ENCODE measurements at regions not wholly inside any gene's neighbourhood (a gene's known extent, or its start where the extent isn't known, plus 50 kb on each side); places are given as distances from the start of the nearest gene placed in this dataset.
"Not testable (repeated sequence)": the region's sequence is repeated elsewhere in the genome, so short reads cannot be mapped to it uniquely, and the experiment has no call there.

DNA sequence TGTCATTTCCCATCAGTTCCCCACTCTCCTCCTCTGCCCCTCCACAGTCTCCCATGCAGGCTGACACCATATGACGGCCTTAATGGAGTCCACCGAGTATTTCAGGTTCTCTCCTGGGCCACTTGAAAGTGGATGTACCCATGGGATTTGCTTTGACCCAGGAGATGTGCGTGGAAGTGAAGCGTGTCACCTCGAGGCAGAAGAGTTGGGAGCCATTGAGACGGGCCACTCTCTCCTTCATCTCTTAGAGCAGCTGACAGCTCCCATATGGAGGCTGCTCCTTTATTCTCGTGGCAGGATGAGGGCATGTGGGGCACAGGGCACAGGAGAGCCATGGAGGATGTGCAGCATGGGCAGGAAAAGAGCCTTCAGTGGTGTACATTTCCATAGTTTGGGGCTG lies 144.7 kb upstream of the CRYM start:
- not testable (repeated sequence) for H3K4me3 ChIP-seq (ENCODE audit: low read length); H3K79me2 ChIP-seq (ENCODE audit: low read length); H3K9ac ChIP-seq (ENCODE audit: low read length)

DNA sequence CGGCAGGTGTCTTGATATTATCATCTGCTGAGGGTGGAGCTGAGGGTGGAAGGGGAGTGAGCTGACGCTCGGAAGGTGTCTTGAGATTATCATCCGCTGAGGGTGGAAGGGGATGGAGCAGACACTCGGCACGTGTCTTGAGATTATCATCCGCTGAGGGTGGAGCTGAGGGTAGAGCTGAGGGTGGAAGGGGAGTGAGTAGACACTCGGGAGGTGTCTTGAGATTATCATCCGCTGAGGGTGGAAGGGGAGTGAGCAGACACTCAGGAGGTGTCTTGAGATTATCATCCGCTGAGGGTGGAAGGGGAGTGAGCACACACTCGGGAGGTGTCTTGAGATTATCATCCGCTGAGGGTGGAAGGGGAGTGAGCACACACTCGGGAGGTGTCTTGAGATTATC lies 126.6 kb upstream of the CRYM start:
- not testable (repeated sequence) for H3K4me1 ChIP-seq (ENCODE audit: low read length); H2AFZ ChIP-seq (ENCODE audit: low read length); H3K36me3 ChIP-seq (ENCODE audit: insufficient read depth, low read length); H3K9me2 ChIP-seq (replicated peaks; ENCODE audit: insufficient read depth, low read length); H3K4me3 ChIP-seq (ENCODE audit: low read length); H4K20me1 ChIP-seq (ENCODE audit: insufficient read depth, low read depth, low read length); H3K27me3 ChIP-seq (ENCODE audit: low read length); DNase-seq; H3K27ac ChIP-seq (ENCODE audit: low read length); H3K79me2 ChIP-seq (ENCODE audit: low read length); H3K9ac ChIP-seq (ENCODE audit: low read length); H3K9me3 ChIP-seq (ENCODE audit: low read length); H3K4me2 ChIP-seq (ENCODE audit: low read depth, low read length, poor library complexity, severe bottlenecking)

More for the DNA sequence above, 144.7 kb upstream of the CRYM start:
- not testable (repeated sequence) for H2AFZ ChIP-seq (ENCODE audit: low read length); H3K27me3 ChIP-seq (ENCODE audit: low read length); H3K27ac ChIP-seq (ENCODE audit: low read length); H4K20me1 ChIP-seq (ENCODE audit: insufficient read depth, low read depth, low read length); H3K9me3 ChIP-seq (ENCODE audit: low read length); H3K4me2 ChIP-seq (ENCODE audit: low read depth, low read length, poor library complexity, severe bottlenecking); DNase-seq; H3K9me2 ChIP-seq (replicated peaks; ENCODE audit: insufficient read depth, low read length); H3K36me3 ChIP-seq (ENCODE audit: insufficient read depth, low read length); H3K4me1 ChIP-seq (ENCODE audit: low read length)

DNA sequence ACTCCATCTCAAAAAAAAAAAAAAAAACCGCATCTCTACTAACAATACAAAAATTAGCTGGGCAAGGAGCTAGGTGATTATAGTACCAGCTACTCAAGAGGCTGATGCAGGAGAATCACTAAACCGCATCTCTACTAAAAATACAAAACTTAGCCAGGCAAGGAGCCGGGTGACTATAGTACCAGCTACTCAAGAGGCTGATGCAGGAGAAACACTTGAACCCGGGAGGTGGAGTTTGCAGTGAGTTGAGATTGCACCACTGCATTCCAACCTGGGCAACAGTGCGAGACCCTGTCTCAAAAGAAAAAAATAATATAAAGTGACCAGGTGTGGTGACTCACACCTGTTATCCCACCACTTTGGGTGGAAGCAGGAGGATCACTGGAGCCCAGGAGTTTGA lies 119.8 kb upstream of the CRYM start:
- not testable (repeated sequence) for H3K36me3 ChIP-seq (ENCODE audit: insufficient read depth, low read length); H3K27me3 ChIP-seq (ENCODE audit: low read length); H3K4me2 ChIP-seq (ENCODE audit: low read depth, low read length, poor library complexity, severe bottlenecking); H3K79me2 ChIP-seq (ENCODE audit: low read length); H3K4me1 ChIP-seq (ENCODE audit: low read length); H3K4me3 ChIP-seq (ENCODE audit: low read length); H4K20me1 ChIP-seq (ENCODE audit: insufficient read depth, low read depth, low read length); H3K9me3 ChIP-seq (ENCODE audit: low read length); H3K27ac ChIP-seq (ENCODE audit: low read length); H2AFZ ChIP-seq (ENCODE audit: low read length); DNase-seq; H3K9ac ChIP-seq (ENCODE audit: low read length); H3K9me2 ChIP-seq (replicated peaks; ENCODE audit: insufficient read depth, low read length)

DNA sequence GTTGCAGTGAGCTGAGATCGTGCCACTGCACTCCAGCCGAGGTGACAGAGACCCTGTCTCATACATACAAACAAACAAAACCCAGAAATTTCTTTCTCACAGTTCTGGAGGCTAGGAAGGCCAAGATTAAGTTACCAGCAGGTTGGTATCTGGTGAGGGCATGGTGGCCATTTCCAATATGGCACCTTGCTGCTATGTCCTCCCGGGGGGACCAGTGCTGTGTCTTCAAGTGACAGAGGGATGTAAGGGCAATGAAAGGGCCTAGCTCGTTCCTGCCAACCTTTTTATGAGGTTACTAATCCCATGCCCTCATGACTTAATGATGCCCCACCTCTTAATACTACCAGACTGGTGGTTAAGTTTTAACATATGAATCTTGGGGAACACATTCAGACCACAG lies 118.5 kb upstream of the CRYM start:
- not testable (repeated sequence) for H3K27me3 ChIP-seq (ENCODE audit: low read length); H3K36me3 ChIP-seq (ENCODE audit: insufficient read depth, low read length); H2AFZ ChIP-seq (ENCODE audit: low read length); H3K9ac ChIP-seq (ENCODE audit: low read length); H4K20me1 ChIP-seq (ENCODE audit: insufficient read depth, low read depth, low read length); H3K79me2 ChIP-seq (ENCODE audit: low read length); H3K4me1 ChIP-seq (ENCODE audit: low read length); DNase-seq; H3K9me3 ChIP-seq (ENCODE audit: low read length); H3K4me3 ChIP-seq (ENCODE audit: low read length); H3K27ac ChIP-seq (ENCODE audit: low read length); H3K9me2 ChIP-seq (replicated peaks; ENCODE audit: insufficient read depth, low read length); H3K4me2 ChIP-seq (ENCODE audit: low read depth, low read length, poor library complexity, severe bottlenecking)

DNA sequence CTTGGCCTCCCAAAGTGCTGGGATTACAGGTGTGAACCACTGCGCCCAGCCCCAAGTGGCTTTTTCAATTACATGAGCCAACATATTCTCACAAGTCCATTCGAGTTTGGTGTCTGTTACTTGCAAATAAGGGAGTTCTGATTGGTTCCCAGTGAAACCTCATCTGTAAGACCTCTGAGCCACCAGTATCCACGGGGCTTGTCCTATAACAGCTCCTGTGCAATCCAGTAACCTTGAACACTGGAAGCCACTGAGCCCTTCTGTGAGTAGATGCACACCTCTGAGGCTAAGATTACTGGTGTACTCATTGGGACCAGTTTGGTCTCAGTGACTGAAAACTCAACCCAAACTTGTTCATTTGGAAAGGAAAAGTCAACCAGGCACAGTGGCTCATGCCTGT lies 112.5 kb upstream of the CRYM start:
- not testable (repeated sequence) for H3K79me2 ChIP-seq (ENCODE audit: low read length); H2AFZ ChIP-seq (ENCODE audit: low read length); H3K9ac ChIP-seq (ENCODE audit: low read length); H3K9me3 ChIP-seq (ENCODE audit: low read length); H4K20me1 ChIP-seq (ENCODE audit: insufficient read depth, low read depth, low read length); H3K36me3 ChIP-seq (ENCODE audit: insufficient read depth, low read length); H3K4me3 ChIP-seq (ENCODE audit: low read length); H3K4me1 ChIP-seq (ENCODE audit: low read length); DNase-seq; H3K27ac ChIP-seq (ENCODE audit: low read length); H3K4me2 ChIP-seq (ENCODE audit: low read depth, low read length, poor library complexity, severe bottlenecking); H3K9me2 ChIP-seq (replicated peaks; ENCODE audit: insufficient read depth, low read length); H3K27me3 ChIP-seq (ENCODE audit: low read length)

DNA sequence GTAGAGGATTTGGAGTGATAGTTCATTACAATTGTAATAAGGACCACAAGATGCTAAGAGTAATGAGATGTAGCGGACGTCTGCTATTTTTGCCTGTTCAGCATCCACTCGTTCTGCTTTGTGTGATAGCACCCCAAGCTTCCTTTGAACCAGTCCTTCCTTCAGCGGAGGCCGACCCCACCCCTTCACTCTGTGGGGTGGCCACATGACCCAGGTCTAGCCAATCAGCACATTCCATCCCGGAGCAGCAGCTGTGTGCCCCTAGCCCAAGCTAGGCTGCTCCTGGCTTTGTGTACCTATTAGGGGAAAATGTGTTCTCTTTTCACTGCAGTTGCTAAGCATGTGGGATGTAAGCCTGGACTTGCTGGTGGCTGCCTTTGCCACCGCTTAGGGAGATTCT lies 111.8 kb upstream of the CRYM start:
- H3K4me3 ChIP-seq (ENCODE audit: low read length); H3K79me2 ChIP-seq (ENCODE audit: low read length); DNase-seq; H3K4me1 ChIP-seq (ENCODE audit: low read length); H3K9me2 ChIP-seq (replicated peaks; ENCODE audit: insufficient read depth, low read length); H3K4me2 ChIP-seq (ENCODE audit: low read depth, low read length, poor library complexity, severe bottlenecking); H3K27me3 ChIP-seq (ENCODE audit: low read length); H3K9me3 ChIP-seq (ENCODE audit: low read length); H4K20me1 ChIP-seq (ENCODE audit: insufficient read depth, low read depth, low read length); H3K9ac ChIP-seq (ENCODE audit: low read length); H3K36me3 ChIP-seq (ENCODE audit: insufficient read depth, low read length); H2AFZ ChIP-seq (ENCODE audit: low read length); H3K27ac ChIP-seq (ENCODE audit: low read length): not testable (repeated sequence)

DNA sequence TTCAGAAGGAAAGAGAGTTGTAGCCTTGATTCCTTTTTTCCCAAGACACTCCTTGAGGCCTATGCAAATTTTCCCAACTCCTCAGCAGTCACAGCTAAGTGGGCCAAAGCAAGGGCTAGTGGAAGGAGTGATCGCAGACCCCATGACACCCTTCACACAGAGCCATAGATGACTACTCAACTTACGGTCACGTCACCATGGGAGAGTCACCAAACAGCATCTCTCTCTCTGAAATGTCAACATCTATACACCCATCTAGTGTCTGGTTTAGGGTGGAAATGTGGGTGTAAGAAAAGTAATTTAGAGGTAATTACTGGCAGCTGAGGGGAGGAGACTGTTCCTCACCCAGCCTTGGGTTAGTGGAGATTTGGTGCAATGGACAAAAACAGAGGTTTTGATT lies 109.7 kb upstream of the CRYM start:
- H3K27ac ChIP-seq (ENCODE audit: low read length); H4K20me1 ChIP-seq (ENCODE audit: insufficient read depth, low read depth, low read length); H3K4me2 ChIP-seq (ENCODE audit: low read depth, low read length, poor library complexity, severe bottlenecking); H3K4me3 ChIP-seq (ENCODE audit: low read length); H3K9me3 ChIP-seq (ENCODE audit: low read length); H3K4me1 ChIP-seq (ENCODE audit: low read length); H2AFZ ChIP-seq (ENCODE audit: low read length); DNase-seq; H3K27me3 ChIP-seq (ENCODE audit: low read length); H3K9ac ChIP-seq (ENCODE audit: low read length); H3K36me3 ChIP-seq (ENCODE audit: insufficient read depth, low read length); H3K9me2 ChIP-seq (replicated peaks; ENCODE audit: insufficient read depth, low read length); H3K79me2 ChIP-seq (ENCODE audit: low read length): not testable (repeated sequence)

DNA sequence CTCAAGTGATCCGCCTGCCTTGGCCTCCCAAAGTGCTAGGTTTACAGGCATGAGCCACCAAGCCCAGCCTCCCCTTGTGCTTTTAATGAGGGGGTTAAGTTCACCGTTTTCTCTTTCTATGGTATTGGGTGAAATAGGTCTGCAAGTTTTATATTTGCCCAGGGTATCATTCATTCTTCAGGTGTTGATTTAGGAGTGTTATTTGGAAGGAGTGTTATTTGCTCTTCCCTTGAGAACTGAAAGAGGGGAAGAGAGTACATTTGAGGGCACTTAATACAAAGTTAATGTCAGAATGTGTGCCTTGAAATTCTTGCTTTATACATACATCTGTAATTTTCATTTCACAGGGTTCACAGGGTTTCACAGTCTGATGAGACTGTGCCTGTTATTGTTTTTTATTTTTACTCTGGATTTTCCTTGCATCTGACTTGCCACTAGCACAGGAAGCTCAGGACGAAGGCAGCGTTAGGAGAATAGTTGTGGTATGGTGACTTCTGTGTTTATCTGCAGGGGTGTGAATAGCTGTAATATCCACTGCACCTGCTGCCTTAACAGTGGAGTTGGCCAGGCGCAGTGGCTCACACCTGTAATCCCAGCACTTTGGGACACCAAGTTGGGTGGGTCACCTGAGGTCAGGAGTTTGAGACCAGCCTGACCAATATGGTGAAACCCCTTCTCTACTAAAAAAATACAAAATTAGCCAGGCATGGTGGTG lies 108.3 kb upstream of the CRYM start:
- H3K4me3 ChIP-seq (ENCODE audit: low read length); H3K9ac ChIP-seq (ENCODE audit: low read length); H3K4me1 ChIP-seq (ENCODE audit: low read length); H3K27ac ChIP-seq (ENCODE audit: low read length); H3K4me2 ChIP-seq (ENCODE audit: low read depth, low read length, poor library complexity, severe bottlenecking); H3K36me3 ChIP-seq (ENCODE audit: insufficient read depth, low read length); H4K20me1 ChIP-seq (ENCODE audit: insufficient read depth, low read depth, low read length); H3K9me3 ChIP-seq (ENCODE audit: low read length); H3K79me2 ChIP-seq (ENCODE audit: low read length); DNase-seq; H3K9me2 ChIP-seq (replicated peaks; ENCODE audit: insufficient read depth, low read length); H3K27me3 ChIP-seq (ENCODE audit: low read length); H2AFZ ChIP-seq (ENCODE audit: low read length): not testable (repeated sequence)

DNA sequence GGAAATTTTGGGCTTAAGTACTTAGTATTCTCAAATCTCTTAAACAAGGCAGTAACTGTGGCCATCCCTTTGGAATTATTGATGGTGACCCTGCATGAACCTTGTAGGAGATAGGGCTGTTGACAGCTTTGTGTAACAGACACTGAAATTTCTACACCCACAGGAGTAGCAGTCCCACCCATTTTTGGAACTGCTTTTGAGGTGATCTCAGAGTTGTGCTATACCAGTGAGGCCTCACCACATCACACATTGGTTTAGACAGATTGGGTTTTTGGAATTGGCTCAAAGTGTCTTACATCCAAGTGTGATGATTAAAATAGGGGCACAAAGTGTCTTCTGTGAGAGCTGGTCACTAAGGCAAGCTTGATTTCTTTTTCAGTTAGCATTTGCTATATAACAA lies 105.6 kb upstream of the CRYM start:
- not testable (repeated sequence) for H3K4me1 ChIP-seq (ENCODE audit: low read length); H3K4me2 ChIP-seq (ENCODE audit: low read depth, low read length, poor library complexity, severe bottlenecking); H3K9me2 ChIP-seq (replicated peaks; ENCODE audit: insufficient read depth, low read length); H4K20me1 ChIP-seq (ENCODE audit: insufficient read depth, low read depth, low read length); H2AFZ ChIP-seq (ENCODE audit: low read length); H3K9me3 ChIP-seq (ENCODE audit: low read length); DNase-seq; H3K27me3 ChIP-seq (ENCODE audit: low read length); H3K27ac ChIP-seq (ENCODE audit: low read length); H3K79me2 ChIP-seq (ENCODE audit: low read length); H3K36me3 ChIP-seq (ENCODE audit: insufficient read depth, low read length); H3K9ac ChIP-seq (ENCODE audit: low read length); H3K4me3 ChIP-seq (ENCODE audit: low read length)
